HG03196 (cell line): ENCODE measurements at regions not wholly inside any gene's neighbourhood (a gene's known extent, or its start where the extent isn't known, plus 50 kb on each side); places are given as distances from the start of the nearest gene placed in this dataset.
"Not testable (repeated sequence)": the region's sequence is repeated elsewhere in the genome, so short reads cannot be mapped to it uniquely, and the experiment has no call there.

Experiments used
- ATAC-seq: cut with Tn5 transposase; IDR thresholded peaks from one replicate; pipeline ENCODE4 v1.9.1; 2021; ENCODE audit not compliant: unreplicated experiment

GRCh38 chr4:175033162-175033561, 115.0 kb downstream of the ADAM29 start:
- ATAC-seq = no peak

DNA sequence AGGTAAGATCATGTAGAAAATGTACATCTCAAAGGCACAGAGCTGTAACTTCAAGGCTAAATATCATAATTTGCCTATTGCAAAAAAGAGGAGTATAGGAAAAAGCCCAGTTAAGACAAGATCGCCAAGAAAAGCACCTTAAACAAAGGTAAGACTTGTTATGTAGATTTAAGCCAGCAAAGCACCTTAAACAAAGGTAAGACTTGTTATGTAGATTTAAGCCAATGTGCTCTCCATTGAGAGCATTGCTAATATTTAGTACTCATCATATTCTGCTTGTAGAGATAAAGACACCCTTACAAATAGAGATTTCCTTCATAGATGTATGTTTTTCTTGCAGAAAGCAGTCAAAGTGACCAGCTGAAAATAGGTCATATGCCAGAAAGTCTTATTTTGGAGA, 115.8 kb downstream of the ADAM29 start:
- no peak for ATAC-seq

DNA sequence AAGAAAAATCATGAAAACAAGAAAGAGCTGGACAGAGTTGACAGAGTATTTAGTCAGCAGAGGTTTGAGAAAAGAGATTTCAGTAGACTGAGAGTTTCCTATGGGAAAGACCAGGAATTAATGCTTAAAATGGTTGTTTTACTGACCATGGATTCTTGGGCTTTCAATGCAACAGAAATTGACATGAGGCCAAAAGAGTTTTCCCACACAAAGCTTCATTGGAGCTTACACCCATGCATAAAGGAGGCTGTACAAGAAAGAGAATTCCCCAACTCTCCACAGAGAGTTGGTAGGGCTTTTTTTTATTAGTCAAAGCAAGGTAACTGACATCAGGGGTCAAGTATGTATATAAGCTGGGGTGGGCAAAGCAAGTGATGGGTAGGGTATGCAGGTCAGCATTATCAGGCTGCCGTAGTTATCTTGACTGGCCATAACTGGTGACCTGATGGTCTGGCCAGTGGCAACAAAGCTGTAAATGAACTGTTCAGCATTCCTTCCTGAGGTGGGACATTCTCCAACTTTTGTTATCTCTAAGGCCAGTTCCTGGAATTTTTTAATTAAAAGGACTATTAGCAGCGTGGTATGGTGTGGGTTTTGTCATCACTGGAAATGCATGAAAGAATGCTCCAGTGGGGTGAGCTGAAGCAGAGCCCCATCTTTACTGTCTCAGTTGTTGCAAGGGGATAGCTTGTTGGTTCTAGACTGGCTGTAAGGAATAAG, 117.0 kb downstream of the ADAM29 start:
- no peak for ATAC-seq

- ATAC-seq = no peak
These were observed 117.7 kb downstream of the ADAM29 start for GRCh38 chr4:175035905-175036304.

GRCh38 chr4:175048111-175048784, 130.1 kb downstream of the ADAM29 start:
- no peak for ATAC-seq

GRCh38 chr4:175048906-175049305, 130.7 kb downstream of the ADAM29 start:
- ATAC-seq = no peak

GRCh38 chr4:175051974-175052373, 133.8 kb downstream of the ADAM29 start:
- no peak for ATAC-seq

- no peak for ATAC-seq
These were observed 136.8 kb downstream of the ADAM29 start for GRCh38 chr4:175054980-175055379.

- ATAC-seq = no peak
These were observed 144.0 kb downstream of the ADAM29 start for GRCh38 chr4:175062183-175062592.

DNA sequence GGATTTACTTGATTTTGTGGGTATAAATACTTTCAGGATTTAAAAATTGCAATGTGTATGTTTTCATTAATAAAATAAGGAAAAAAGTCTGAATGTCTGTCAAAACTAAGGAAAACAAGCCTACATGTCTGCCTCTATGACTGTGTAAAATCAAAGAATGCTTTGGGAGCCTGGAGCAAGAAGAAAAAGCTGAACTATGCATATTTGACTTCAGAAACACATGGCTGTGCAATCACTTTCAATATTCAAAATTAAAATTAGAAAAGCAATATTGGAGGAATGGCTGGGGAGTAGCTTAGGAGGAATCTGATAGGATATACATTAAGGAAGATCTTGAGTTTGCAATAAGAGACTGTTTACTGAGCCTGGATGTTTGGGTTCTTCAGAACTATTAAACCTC, 147.1 kb downstream of the ADAM29 start:
- no peak for ATAC-seq

GRCh38 chr4:175066923-175067627, 148.9 kb downstream of the ADAM29 start:
- ATAC-seq = no peak

GRCh38 chr4:175068266-175068665, 150.1 kb downstream of the ADAM29 start:
- no peak for ATAC-seq

DNA sequence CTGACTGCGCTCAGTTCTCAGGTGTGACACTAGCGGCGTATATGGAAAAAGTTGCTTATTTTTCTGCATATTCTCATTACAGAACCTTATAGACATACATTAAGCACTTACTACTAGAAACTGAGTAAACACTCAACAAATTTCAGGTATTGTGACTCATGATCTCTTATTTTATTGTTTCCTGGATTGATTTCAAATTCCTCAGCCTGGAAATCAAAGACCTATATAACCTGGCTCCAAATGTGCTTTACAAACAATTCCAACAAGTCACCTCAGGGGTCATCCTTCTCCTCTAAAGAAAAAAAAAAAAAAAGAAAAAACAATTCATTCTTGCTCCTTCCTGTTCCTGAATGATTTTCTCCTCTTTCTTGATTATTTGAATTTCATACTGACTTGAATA, 152.3 kb downstream of the ADAM29 start:
- no peak for ATAC-seq

DNA sequence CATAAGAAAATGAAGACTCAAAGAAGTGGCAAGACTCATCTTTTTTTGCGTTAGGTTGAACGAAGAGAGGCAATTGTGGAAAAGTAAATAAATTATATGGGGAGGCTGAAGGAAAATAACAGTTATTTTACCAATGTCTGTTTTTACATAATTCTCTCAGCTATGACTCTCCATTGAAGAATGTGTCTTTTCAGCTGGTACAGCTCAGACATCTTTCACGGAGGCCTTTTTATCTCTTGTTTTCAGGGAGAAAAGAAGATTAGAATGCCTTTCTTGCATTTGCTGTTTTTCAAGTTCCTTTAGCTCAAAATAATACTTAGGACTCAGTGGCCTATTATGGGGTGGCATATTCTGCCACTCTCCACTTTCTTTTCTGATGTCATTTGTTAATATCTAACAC, 153.0 kb downstream of the ADAM29 start:
- no peak for ATAC-seq

DNA sequence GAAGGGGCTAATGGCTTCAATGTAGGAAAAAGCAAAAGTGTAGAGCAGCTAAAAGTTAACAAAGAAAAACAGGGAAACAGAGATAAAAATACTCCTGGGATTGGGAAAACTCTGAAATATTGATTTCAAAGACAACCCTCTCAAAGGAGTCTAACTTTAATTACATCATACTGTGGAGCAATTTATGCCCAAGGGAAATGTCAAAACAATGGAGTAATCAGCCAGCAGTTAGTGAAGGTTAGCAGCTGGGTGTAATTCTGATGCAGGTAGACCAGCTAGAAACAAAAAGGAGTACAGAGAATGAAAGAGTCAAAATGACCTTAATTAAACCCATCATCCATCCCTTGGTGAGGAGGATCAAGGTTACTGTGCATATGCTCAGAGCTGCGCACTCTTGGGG, 169.0 kb downstream of the ADAM29 start:
- ATAC-seq = no peak

GRCh38 chr4:175090116-175090515, 172.0 kb downstream of the ADAM29 start:
- no peak for ATAC-seq

DNA sequence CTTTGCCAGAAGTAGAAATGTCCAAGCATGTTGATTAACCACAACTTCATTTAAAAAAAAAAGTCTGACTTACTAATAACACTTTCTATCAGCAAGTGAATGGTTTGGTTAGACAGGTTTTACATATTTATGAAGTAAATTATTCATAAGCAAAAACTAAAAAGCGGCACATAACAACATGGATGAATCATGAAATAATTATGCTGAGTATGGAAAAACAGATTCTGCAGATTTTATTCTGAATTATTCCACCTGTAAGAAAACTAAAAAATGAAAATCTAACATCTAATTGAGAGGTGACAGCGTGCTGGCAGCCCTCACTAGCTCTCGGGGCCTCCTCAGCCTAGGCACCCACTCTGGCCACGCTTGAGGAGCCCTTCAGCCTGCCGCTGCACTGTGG, 173.5 kb downstream of the ADAM29 start:
- ATAC-seq = no peak

GRCh38 chr4:175092114-175092513, 174.0 kb downstream of the ADAM29 start:
- ATAC-seq = no peak

GRCh38 chr4:175093055-175093454, 174.9 kb downstream of the ADAM29 start:
- not testable (repeated sequence) for ATAC-seq

GRCh38 chr4:175103403-175103802, 185.2 kb downstream of the ADAM29 start:
- no peak for ATAC-seq

GRCh38 chr4:175106301-175106700, 188.1 kb downstream of the ADAM29 start:
- no peak for ATAC-seq

DNA sequence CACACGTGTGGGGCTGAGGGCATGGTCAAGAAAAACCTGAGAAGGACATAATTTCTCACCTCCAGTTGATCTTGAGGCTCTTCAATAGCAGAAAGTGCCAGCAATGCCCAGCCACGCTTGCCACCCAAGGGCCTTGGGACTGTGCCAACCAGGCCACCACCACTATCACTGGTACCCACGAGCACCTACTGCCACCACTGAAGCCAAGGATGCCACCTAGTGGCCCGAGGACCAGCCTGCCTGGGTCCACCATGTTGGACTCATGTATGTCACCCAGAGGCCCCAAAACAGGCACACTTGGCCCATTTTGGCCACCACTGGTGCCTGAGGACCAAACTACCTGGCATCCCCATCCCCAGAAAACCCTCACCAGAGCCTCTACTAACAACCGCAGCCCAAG, 191.8 kb downstream of the ADAM29 start:
- ATAC-seq = no peak
